ENCODE measurements at regions not wholly inside any gene's neighbourhood (a gene's known extent, or its start where the extent isn't known, plus 50 kb on each side); places are given as distances from the start of the nearest gene placed in this dataset.

DNA sequence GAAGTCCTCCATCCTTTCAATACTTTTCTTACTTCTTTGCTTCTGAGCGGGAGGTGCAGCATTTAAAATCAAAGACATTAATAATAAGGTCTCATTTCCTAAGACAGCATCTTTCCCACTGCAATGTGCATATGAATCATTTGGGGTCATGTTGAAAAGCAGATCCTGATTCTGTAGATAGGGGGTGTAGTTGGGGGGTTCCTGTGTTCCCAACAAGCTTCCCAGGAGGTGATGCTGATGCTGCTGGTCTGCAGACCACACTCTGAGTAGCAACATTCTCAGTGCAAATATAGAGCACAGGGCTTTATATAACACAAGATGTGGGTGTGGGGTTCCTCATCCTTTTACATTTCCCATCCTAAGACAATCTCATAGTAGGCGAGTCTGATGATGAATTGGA is 126.5 kb upstream of the PALM2AKAP2 start:
- TF ChIP-seq SIN3A (IDR thresholded peaks at IDR 0.05; ENCODE audit: borderline replicate concordance, insufficient read depth, low read length) (no peak), FOXP2 (optimal IDR thresholded peaks at IDR 0.05; ENCODE audit: borderline replicate concordance, extremely low read depth, extremely low read length, insufficient read depth) (no peak), TAF1 (IDR thresholded peaks at IDR 0.05; ENCODE audit: borderline replicate concordance, insufficient read depth, low read length) (no peak), POLR2AphosphoS5 (IDR thresholded peaks at IDR 0.05; ENCODE audit: low read depth, low read length) (no peak)
- TF ChIP-seq, protein P1, sequence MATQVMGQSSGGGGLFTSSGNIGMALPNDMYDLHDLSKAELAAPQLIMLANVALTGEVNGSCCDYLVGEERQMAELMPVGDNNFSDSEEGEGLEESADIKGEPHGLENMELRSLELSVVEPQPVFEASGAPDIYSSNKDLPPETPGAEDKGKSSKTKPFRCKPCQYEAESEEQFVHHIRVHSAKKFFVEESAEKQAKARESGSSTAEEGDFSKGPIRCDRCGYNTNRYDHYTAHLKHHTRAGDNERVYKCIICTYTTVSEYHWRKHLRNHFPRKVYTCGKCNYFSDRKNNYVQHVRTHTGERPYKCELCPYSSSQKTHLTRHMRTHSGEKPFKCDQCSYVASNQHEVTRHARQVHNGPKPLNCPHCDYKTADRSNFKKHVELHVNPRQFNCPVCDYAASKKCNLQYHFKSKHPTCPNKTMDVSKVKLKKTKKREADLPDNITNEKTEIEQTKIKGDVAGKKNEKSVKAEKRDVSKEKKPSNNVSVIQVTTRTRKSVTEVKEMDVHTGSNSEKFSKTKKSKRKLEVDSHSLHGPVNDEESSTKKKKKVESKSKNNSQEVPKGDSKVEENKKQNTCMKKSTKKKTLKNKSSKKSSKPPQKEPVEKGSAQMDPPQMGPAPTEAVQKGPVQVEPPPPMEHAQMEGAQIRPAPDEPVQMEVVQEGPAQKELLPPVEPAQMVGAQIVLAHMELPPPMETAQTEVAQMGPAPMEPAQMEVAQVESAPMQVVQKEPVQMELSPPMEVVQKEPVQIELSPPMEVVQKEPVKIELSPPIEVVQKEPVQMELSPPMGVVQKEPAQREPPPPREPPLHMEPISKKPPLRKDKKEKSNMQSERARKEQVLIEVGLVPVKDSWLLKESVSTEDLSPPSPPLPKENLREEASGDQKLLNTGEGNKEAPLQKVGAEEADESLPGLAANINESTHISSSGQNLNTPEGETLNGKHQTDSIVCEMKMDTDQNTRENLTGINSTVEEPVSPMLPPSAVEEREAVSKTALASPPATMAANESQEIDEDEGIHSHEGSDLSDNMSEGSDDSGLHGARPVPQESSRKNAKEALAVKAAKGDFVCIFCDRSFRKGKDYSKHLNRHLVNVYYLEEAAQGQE (IDR thresholded peaks at IDR 0.05; ENCODE audit: insufficient read depth in 1 of 2, low read depth in 2 of 2, low read length in 2 of 2): no peak

DNA sequence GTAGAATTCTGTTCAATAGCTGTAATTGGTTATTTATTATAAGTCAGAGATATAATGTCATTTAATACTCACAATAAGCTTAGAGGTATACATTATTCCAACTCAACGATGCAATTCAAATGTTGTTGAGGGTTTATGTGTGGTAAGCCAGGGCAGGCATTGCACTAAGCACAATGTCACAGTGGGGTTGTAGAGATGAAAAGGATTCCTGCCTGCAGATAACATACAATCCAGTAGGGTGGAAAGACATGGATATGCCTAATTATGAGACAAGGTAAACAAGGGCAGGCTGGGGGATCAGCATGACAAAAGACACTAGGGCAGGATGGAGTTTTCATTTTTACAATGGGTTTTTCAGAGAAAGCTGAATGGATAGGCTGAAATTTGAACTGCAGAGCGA is 98.7 kb upstream of the PALM2AKAP2 start:
- TF ChIP-seq FOXP2 (optimal IDR thresholded peaks at IDR 0.05; ENCODE audit: borderline replicate concordance, extremely low read depth, extremely low read length, insufficient read depth) (no peak), TAF1 (IDR thresholded peaks at IDR 0.05; ENCODE audit: borderline replicate concordance, insufficient read depth, low read length) (no peak), POLR2AphosphoS5 (IDR thresholded peaks at IDR 0.05; ENCODE audit: low read depth, low read length) (no peak), SIN3A (IDR thresholded peaks at IDR 0.05; ENCODE audit: borderline replicate concordance, insufficient read depth, low read length) (no peak)
- TF ChIP-seq, protein P1 (IDR thresholded peaks at IDR 0.05; ENCODE audit: insufficient read depth in 1 of 2, low read depth in 2 of 2, low read length in 2 of 2): no peak

DNA sequence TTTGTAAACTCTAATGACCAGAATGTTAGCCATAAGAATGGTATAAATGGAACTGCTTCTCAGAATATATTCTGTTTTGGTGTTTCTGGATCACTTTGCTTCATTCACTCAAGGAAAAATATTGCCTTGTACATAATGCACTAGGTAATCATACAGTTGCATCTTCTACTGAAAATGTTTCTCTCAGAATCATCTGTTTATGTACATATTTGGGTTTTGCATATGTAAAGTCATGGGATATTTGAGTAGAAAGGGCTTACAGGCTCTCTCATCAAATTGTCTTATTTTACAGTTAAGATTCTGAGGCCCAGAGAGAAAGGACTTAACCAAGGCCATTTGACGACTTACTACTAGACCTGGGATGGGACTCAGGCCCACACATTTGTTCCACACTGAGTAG is 97.8 kb upstream of the PALM2AKAP2 start:
- TF ChIP-seq TAF1 (IDR thresholded peaks at IDR 0.05; ENCODE audit: borderline replicate concordance, insufficient read depth, low read length): no peak
- no peak for TF ChIP-seq FOXP2 (optimal IDR thresholded peaks at IDR 0.05; ENCODE audit: borderline replicate concordance, extremely low read depth, extremely low read length, insufficient read depth)
- TF ChIP-seq, protein P1 (IDR thresholded peaks at IDR 0.05; ENCODE audit: insufficient read depth in 1 of 2, low read depth in 2 of 2, low read length in 2 of 2): no peak
- TF ChIP-seq POLR2AphosphoS5 (IDR thresholded peaks at IDR 0.05; ENCODE audit: low read depth, low read length): no peak
- TF ChIP-seq SIN3A (IDR thresholded peaks at IDR 0.05; ENCODE audit: borderline replicate concordance, insufficient read depth, low read length): no peak

DNA sequence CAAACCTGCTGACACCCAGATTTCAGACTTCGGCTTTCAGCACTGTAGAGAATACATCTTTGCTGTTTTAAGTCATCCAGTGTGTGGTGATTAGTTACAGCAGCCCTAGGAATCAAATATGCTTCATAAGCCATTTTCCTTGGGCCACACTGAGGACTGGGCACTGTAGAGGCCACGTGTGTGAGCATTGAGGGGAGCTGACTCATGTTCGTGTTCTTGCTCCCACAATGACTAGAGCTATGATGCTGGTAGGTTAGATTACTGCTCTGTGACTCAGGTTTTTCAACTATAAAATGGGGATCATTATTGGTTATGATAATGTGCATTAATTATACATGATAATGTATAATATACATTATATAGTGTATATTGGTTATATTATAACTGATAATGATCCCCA is 96.5 kb upstream of the PALM2AKAP2 start:
- TF ChIP-seq, protein P1 (IDR thresholded peaks at IDR 0.05; ENCODE audit: insufficient read depth in 1 of 2, low read depth in 2 of 2, low read length in 2 of 2): no peak
- TF ChIP-seq SIN3A (IDR thresholded peaks at IDR 0.05; ENCODE audit: borderline replicate concordance, insufficient read depth, low read length) (no peak), TAF1 (IDR thresholded peaks at IDR 0.05; ENCODE audit: borderline replicate concordance, insufficient read depth, low read length) (no peak), POLR2AphosphoS5 (IDR thresholded peaks at IDR 0.05; ENCODE audit: low read depth, low read length) (no peak), FOXP2 (optimal IDR thresholded peaks at IDR 0.05; ENCODE audit: borderline replicate concordance, extremely low read depth, extremely low read length, insufficient read depth) (no peak)

DNA sequence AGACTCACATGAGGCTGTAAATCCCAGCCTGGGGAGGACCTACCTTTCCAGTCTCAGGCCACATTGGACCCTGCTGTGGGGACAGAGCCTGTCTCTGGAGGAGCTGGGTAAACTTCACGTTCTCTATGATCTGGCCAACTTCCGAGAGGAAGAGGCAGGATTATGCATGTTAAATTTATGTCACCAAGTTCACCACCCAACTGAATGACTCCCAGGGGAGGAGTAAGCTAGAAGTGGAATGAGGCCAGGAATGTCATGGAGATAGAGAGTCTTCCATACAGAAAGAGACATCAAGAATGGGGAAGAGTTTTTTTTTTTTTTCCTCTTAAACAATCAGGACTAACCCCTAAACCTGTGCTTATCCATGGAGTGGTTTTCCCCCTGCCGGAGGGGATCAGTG is 90.3 kb upstream of the PALM2AKAP2 start:
- no peak for TF ChIP-seq POLR2AphosphoS5 (IDR thresholded peaks at IDR 0.05; ENCODE audit: low read depth, low read length)
- no peak for TF ChIP-seq FOXP2 (optimal IDR thresholded peaks at IDR 0.05; ENCODE audit: borderline replicate concordance, extremely low read depth, extremely low read length, insufficient read depth)
- TF ChIP-seq TAF1 (IDR thresholded peaks at IDR 0.05; ENCODE audit: borderline replicate concordance, insufficient read depth, low read length): no peak
- no peak for TF ChIP-seq SIN3A (IDR thresholded peaks at IDR 0.05; ENCODE audit: borderline replicate concordance, insufficient read depth, low read length)
- TF ChIP-seq, protein P1 (IDR thresholded peaks at IDR 0.05; ENCODE audit: insufficient read depth in 1 of 2, low read depth in 2 of 2, low read length in 2 of 2): no peak

Measured in PFSK-1 (cell line).